Caco-2 (cell line): ENCODE measurements at regions not wholly inside any gene's neighbourhood (a gene's known extent, or its start where the extent isn't known, plus 50 kb on each side); places are given as distances from the start of the nearest gene placed in this dataset.
"Not testable (repeated sequence)": the region's sequence is repeated elsewhere in the genome, so short reads cannot be mapped to it uniquely, and the experiment has no call there.

Experiments
- BruUV-seq: library from RNA; stranded (reverse); fragments of 400-500 nt; replicated peaks from 2 replicates; lab custom pipeline; 2021; lab: Mats Ljungman, UMichigan
- CTCF ChIA-PET: fragments of 300-600 bp; sonication (Branson Sonifier 250); formaldehyde crosslinking; loops from one replicate; lab custom pipeline; 2022; ENCODE audit warnings: antibody characterized with exemption; lab: Charles Lee
- POLR2A ChIA-PET: fragments of 300-600 bp; sonication (Branson Sonifier 250); formaldehyde crosslinking; loops from one replicate; lab custom pipeline; 2022; ENCODE audit warnings: antibody characterized with exemption; lab: Charles Lee
- DNase-seq, 2 experiments: peaks; one replicate each; pipeline versions ENCODE4 v3.0.0 to v3.0.0-alpha.2; 2020 to 2022
- H3K27me3 ChIP-seq: replicated peaks from 2 replicates; pipeline ENCODE4 v1.6.0; 2011; ENCODE audit warnings: low read length; ENCODE audit not compliant: control insufficient read depth, insufficient read depth
- H3K36me3 ChIP-seq: 2 replicates; pipeline ENCODE4 v1.5.1; 2011; ENCODE audit warnings: low read length; ENCODE audit not compliant: control insufficient read depth, insufficient read depth
- H3K4me1 ChIP-seq: fragments of 250-450 bp; sonication (Bioruptor Pico); 2 replicates; pipeline ENCODE4 v1.5.1; 2020; ENCODE audit warnings: mild to moderate bottlenecking
- H3K4me3 ChIP-seq: 2 replicates; pipeline ENCODE4 v1.5.1; 2011; ENCODE audit warnings: low read depth, mild to moderate bottlenecking, control low read depth, low read length
- H3K9me3 ChIP-seq: fragments of 250-450 bp; sonication (Bioruptor Pico); 2 replicates; pipeline ENCODE4 v1.5.1; 2020; ENCODE audit warnings: mild to moderate bottlenecking, moderate library complexity
- H3K27ac Mint-ChIP-seq: one replicate; pipeline ENCODE4 v1.8.0; 2022; ENCODE audit warnings: mixed read lengths; ENCODE audit not compliant: unreplicated experiment
- H3K27me3 Mint-ChIP-seq: one replicate; pipeline ENCODE4 v1.8.0; 2022; ENCODE audit warnings: mixed read lengths; ENCODE audit not compliant: insufficient read depth, unreplicated experiment
- H3K36me3 Mint-ChIP-seq: one replicate; pipeline ENCODE4 v1.8.0; 2022; ENCODE audit warnings: mild to moderate bottlenecking, mixed read lengths; ENCODE audit not compliant: insufficient read depth, unreplicated experiment
- H3K4me1 Mint-ChIP-seq: one replicate; pipeline ENCODE4 v1.8.0; 2022; ENCODE audit warnings: low read depth, mixed read lengths; ENCODE audit not compliant: unreplicated experiment
- H3K4me3 Mint-ChIP-seq: one replicate; pipeline ENCODE4 v1.8.0; 2022; ENCODE audit warnings: mild to moderate bottlenecking, moderate library complexity, mixed read lengths; ENCODE audit not compliant: unreplicated experiment
- H3K9me3 Mint-ChIP-seq: one replicate; pipeline ENCODE4 v1.8.0; 2022; ENCODE audit warnings: mixed read lengths; ENCODE audit not compliant: unreplicated experiment
- CTCF ChIP-seq, 2 experiments: fragments of 200-600 bp in 1 of 2; IDR thresholded peaks; 1 replicate in 1 of 2; 2 replicates in 1 of 2; pipeline versions ENCODE4 v1.5.1 to v1.8.0; 2011 to 2022; ENCODE audit warnings: antibody characterized with exemption in 1 of 2, control low read depth in 1 of 2, inconsistent platforms in 1 of 2, low read depth in 1 of 2, low read length in 1 of 2, mild to moderate bottlenecking in 1 of 2, moderate library complexity in 1 of 2; ENCODE audit not compliant: insufficient read depth in 1 of 2, severe bottlenecking in 1 of 2, unreplicated experiment in 1 of 2
- intact Hi-C: fragments of 100-400 bp; cut with micrococcal nuclease; formaldehyde crosslinking; loops from one replicate; pipeline ENCODE4 v1.10.0; 2022; ENCODE audit not compliant: unreplicated experiment

DNA sequence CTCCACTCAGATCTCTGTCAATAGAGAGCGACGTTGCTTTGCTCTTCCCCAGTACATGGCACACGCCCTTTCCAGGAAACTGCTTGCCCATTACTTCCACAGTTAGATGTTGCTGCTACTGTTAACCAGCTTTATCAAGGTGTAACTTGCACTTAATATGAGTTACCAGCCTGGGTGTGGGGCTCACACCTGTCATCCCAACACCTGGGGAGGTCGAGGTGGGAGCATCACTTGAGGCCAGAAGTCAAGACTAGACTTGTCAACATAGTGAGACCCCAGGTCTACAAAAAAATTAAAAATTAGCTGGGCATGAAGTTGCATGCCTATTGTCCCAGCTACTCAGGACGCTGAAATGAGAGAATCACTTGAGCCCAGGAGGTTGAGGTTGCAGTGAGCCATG is 177.1 kb upstream of the B3GAT1 start:
- no peak overlapping the region for H3K27ac Mint-ChIP-seq
- POLR2A ChIA-PET: no interaction called here
- H3K27me3 Mint-ChIP-seq: peaks cover 9% of the 10 kb centered on the region
- no peaks in the 10 kb centered on the region for H3K4me1 Mint-ChIP-seq
- no peaks in the 10 kb centered on the region for H3K9me3 Mint-ChIP-seq
- Histone ChIP-seq H3K4me3 (no peak overlapping the region), H3K9me3 (peaks cover 12% of the 10 kb centered on the region), H3K4me1 (peaks cover 8% of the 10 kb centered on the region; the same call in 1 of the 2 replicates), H3K36me3 (no peaks in the 10 kb centered on the region), H3K27me3 (no peaks in the 10 kb centered on the region)
- CTCF ChIA-PET: no interaction called here
- BruUV-seq: no TSS peak
- no peak for TF ChIP-seq CTCF (IDR thresholded peaks at IDR 0.05; ENCODE audit: insufficient read depth in 1 of 2, low read depth in 1 of 2, low read length in 1 of 2, severe bottlenecking in 1 of 2, unreplicated experiment in 1 of 2)
- intact Hi-C loops: no loop called here
- H3K36me3 Mint-ChIP-seq: no peaks in the 10 kb centered on the region
- H3K4me3 Mint-ChIP-seq: no peak overlapping the region
- no peak for DNase-seq

- H3K27ac Mint-ChIP-seq, H3K4me3 Mint-ChIP-seq, H3K4me1 Mint-ChIP-seq, H3K9me3 ChIP-seq, H3K4me3 ChIP-seq, H3K36me3 ChIP-seq, H3K36me3 Mint-ChIP-seq, POLR2A ChIA-PET, H3K27me3 ChIP-seq, intact Hi-C loops, CTCF ChIA-PET, DNase-seq, H3K9me3 Mint-ChIP-seq, H3K4me1 ChIP-seq, BruUV-seq, H3K27me3 Mint-ChIP-seq: not testable (repeated sequence)
These were observed 176.5 kb upstream of the B3GAT1 start for GRCh38 chr11:134588460-134589110.

- Histone ChIP-seq H3K4me3 (no peak overlapping the region), H3K4me1 (peaks cover 13% of the 10 kb centered on the region), H3K27me3 (no peaks in the 10 kb centered on the region), H3K36me3 (no peaks in the 10 kb centered on the region), H3K9me3 (no peaks in the 10 kb centered on the region)
- no peak for DNase-seq
- intact Hi-C loops: no loop called here
- H3K4me1 Mint-ChIP-seq: peaks cover 6% of the 10 kb centered on the region
- no peak overlapping the region for H3K4me3 Mint-ChIP-seq
- H3K36me3 Mint-ChIP-seq: no peaks in the 10 kb centered on the region
- no TSS peak for BruUV-seq
- H3K9me3 Mint-ChIP-seq: no peaks in the 10 kb centered on the region
- ChIA-PET POLR2A (no interaction called here), CTCF (no interaction called here)
- no peak for TF ChIP-seq CTCF (IDR thresholded peaks at IDR 0.05; ENCODE audit: insufficient read depth in 1 of 2, low read depth in 1 of 2, low read length in 1 of 2, severe bottlenecking in 1 of 2, unreplicated experiment in 1 of 2)
- no peak overlapping the region for H3K27ac Mint-ChIP-seq
- H3K27me3 Mint-ChIP-seq: peaks cover 9% of the 10 kb centered on the region
These were observed 175.3 kb upstream of the B3GAT1 start for GRCh38 chr11:134587345-134587744.
